Right lobe of liver (tissue), 6 donors: ENCODE measurements at regions not wholly inside any gene's neighbourhood (a gene's known extent, or its start where the extent isn't known, plus 50 kb on each side); places are given as distances from the start of the nearest gene placed in this dataset.

Experiments used
- ATAC-seq, 4 donors: fragments of 200-7000 bp; cut with Tn5 transposase; one replicate each; pipeline ENCODE4 v1.9.1; 2020; ENCODE audit warnings: mild to moderate bottlenecking in 4 of 4, moderate library complexity in 4 of 4
- DNase-seq, 3 donors: peaks; one replicate each; pipeline ENCODE4 v3.0.0-alpha.2; 2020
- H3K27ac ChIP-seq, 3 donors: fragments of 200-600 bp; one replicate each; pipeline ENCODE4 v1.8.0; 2022
- H3K27me3 ChIP-seq, 2 donors: fragments of 200-600 bp; one replicate each; pipeline ENCODE4 v1.8.0; 2022
- H3K36me3 ChIP-seq, 4 donors: fragments of 200-600 bp; sonication (generic) in 1 of 4; one replicate each; pipeline versions ENCODE4 v1.5.1 to v1.8.0; 2017 to 2022; ENCODE audit warnings: control low read depth in 1 of 4
- H3K4me1 ChIP-seq, 4 donors: fragments of 200-600 bp; sonication (generic) in 1 of 4; one replicate each; pipeline versions ENCODE4 v1.5.1 to v1.8.0; 2017 to 2022; ENCODE audit warnings: control low read depth in 1 of 4
- H3K4me3 ChIP-seq, 3 donors: fragments of 200-600 bp; one replicate each; pipeline ENCODE4 v1.8.0; 2022
- H3K9me3 ChIP-seq, 4 donors: fragments of 200-600 bp; sonication (generic) in 1 of 4; one replicate each; pipeline versions ENCODE4 v1.5.1 to v1.8.0; 2017 to 2022; ENCODE audit warnings: control low read depth in 1 of 4
- POLR2A ChIP-seq: fragments of 450-650 bp; IDR thresholded peaks from one replicate; pipeline ENCODE4 v1.6.1; 2017; ENCODE audit warnings: antibody characterized with exemption, mild to moderate bottlenecking
- WGBS: methylation state at CpG from one replicate; pipeline ENCODE4 v1.1.6; 2018; ENCODE audit warnings: low coverage, low lambda C conversion rate; ENCODE audit not compliant: insufficient coverage; ENCODE audit errors: missing lambda C conversion rate; 5-methylcytosine and 5-hydroxymethylcytosine counted together
- intact Hi-C, 2 donors: fragments of 100-400 bp; cut with DNase I; formaldehyde crosslinking; loops; one replicate each; pipeline versions ENCODE4 v1.11.2 to v1.14.1; 2022
- TF ChIP-seq, protein P1 (sequence below), 4 donors: fragments of 200-600 bp in 3 of 4; fragments of 450-650 bp in 1 of 4; IDR thresholded peaks; one replicate each; pipeline versions ENCODE4 v1.5.1 to v1.8.0; 2016 to 2022; ENCODE audit warnings: antibody characterized with exemption in 4 of 4, mild to moderate bottlenecking in 2 of 4
- donor health status: DM: no; HTN: yes; CAD: no.
- donor health status: DM: no; HTN: no; CAD: no.
- donor health status: DM: no; HTN: no; CAD: no.
- donor health status: DM: no; HTN: yes; CAD: no.
- donor health status: DM: no; HTN: yes; CAD: no.

- H3K36me3 ChIP-seq, result no peaks in the 10 kb centered on the region
- DNase-seq (no peak), ATAC-seq (no peak)
- H3K27me3 ChIP-seq, result no peaks in the 10 kb centered on the region
- TF ChIP-seq, protein P1, sequence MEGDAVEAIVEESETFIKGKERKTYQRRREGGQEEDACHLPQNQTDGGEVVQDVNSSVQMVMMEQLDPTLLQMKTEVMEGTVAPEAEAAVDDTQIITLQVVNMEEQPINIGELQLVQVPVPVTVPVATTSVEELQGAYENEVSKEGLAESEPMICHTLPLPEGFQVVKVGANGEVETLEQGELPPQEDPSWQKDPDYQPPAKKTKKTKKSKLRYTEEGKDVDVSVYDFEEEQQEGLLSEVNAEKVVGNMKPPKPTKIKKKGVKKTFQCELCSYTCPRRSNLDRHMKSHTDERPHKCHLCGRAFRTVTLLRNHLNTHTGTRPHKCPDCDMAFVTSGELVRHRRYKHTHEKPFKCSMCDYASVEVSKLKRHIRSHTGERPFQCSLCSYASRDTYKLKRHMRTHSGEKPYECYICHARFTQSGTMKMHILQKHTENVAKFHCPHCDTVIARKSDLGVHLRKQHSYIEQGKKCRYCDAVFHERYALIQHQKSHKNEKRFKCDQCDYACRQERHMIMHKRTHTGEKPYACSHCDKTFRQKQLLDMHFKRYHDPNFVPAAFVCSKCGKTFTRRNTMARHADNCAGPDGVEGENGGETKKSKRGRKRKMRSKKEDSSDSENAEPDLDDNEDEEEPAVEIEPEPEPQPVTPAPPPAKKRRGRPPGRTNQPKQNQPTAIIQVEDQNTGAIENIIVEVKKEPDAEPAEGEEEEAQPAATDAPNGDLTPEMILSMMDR (IDR thresholded peaks at IDR 0.05), result no peak
- TF ChIP-seq POLR2A, result no peak
- no peak overlapping the region for H3K27ac ChIP-seq
- no peaks in the 10 kb centered on the region for H3K4me1 ChIP-seq
- intact Hi-C loops, result no loop called here
- no peaks in the 10 kb centered on the region for H3K9me3 ChIP-seq
- 61% methylated on average over 2 of the region's 6 CpGs for WGBS
- H3K4me3 ChIP-seq, result no peak overlapping the region
These were observed 115.5 kb upstream of the CST7 start for GRCh38 chr20:24833592-24833991.

DNA sequence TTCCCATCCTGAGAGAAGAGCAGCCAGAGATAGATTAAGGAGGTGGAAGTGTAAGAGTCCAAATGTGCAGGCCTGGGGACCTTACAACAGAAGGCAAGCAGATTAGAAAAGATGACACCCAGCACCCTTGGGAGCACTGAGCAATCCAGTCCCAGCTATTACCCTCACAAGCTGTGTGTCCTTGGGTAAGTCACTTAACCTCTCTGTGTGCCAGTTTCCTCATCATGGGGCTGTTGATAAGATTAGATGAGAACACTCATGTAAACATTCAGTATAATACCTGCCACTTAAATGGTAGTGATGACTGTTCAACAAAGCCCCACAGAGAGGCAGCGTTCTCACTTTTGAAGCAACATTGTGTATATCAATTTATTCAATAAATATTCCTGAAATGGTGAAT, 114.8 kb upstream of the CST7 start:
- WGBS, result 77% methylated on average over 1 of the region's 1 CpG
- Histone ChIP-seq H3K4me3 (no peak overlapping the region), H3K36me3 (no peaks in the 10 kb centered on the region), H3K9me3 (no peaks in the 10 kb centered on the region), H3K27me3 (no peaks in the 10 kb centered on the region), H3K4me1 (no peaks in the 10 kb centered on the region), H3K27ac (no peak overlapping the region)
- ATAC-seq (no peak), DNase-seq (no peak)
- intact Hi-C loops, result no loop called here
- TF ChIP-seq POLR2A, result no peak
- TF ChIP-seq, protein P1 (IDR thresholded peaks at IDR 0.05), result no peak

- no peak overlapping the region for H3K4me3 ChIP-seq
- DNase-seq (no peak), ATAC-seq (no peak)
- H3K4me1 ChIP-seq, result no peaks in the 10 kb centered on the region
- no peaks in the 10 kb centered on the region for H3K27me3 ChIP-seq
- no peaks in the 10 kb centered on the region for H3K9me3 ChIP-seq
- 72% methylated on average over 4 of the region's 5 CpGs for WGBS
- H3K27ac ChIP-seq, result no peak overlapping the region
- intact Hi-C loops, result no loop called here
- TF ChIP-seq POLR2A, result no peak
- TF ChIP-seq, protein P1 (IDR thresholded peaks at IDR 0.05), result no peak
- no peaks in the 10 kb centered on the region for H3K36me3 ChIP-seq
These were observed 113.9 kb upstream of the CST7 start for GRCh38 chr20:24835195-24835594.

DNA sequence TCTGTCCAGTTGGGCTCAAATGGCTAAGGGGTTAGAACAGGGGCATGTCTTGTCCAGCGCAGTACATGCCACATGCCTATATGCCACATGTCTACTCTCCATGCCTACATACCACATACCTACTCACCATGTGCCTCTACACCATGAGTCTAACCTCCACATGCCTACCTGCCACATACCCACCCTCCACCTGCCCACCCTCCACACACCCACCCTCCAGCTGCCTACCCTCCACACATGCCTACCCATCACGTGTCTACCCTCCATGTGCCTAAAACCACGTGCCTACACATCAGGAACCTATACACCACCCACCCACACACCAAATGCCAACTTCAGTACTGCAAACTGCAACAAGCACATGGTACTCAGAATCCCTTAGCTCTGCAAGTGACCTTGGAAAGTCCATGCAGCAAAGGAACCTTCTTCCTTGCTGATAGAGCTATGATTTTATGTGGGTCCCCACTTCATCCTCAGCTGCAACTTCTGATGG, 113.0 kb upstream of the CST7 start:
- 75% methylated on average over 2 of the region's 3 CpGs for WGBS
- DNase-seq (no peak), ATAC-seq (no peak)
- Histone ChIP-seq H3K9me3 (no peaks in the 10 kb centered on the region), H3K36me3 (no peaks in the 10 kb centered on the region), H3K27ac (no peak overlapping the region), H3K27me3 (no peaks in the 10 kb centered on the region), H3K4me3 (no peak overlapping the region), H3K4me1 (no peaks in the 10 kb centered on the region)
- intact Hi-C loops, result no loop called here
- TF ChIP-seq, protein P1 (IDR thresholded peaks at IDR 0.05), result no peak
- no peak for TF ChIP-seq POLR2A
